Upper lobe of left lung (tissue), 6 donors: ENCODE measurements at regions not wholly inside any gene's neighbourhood (a gene's known extent, or its start where the extent isn't known, plus 50 kb on each side); places are given as distances from the start of the nearest gene placed in this dataset.

Experiments used
- ATAC-seq, 2 donors: fragments of 200-7000 bp; cut with Tn5 transposase; one replicate each; pipeline ENCODE4 v1.9.1; 2022; ENCODE audit warnings: mild to moderate bottlenecking in 2 of 2, moderate library complexity in 2 of 2; ENCODE audit not compliant: low FRiP score in 2 of 2
- DNase-seq, 2 donors: peaks; one replicate each; pipeline ENCODE4 v3.0.0-alpha.2; 2019 to 2020
- H3K27ac ChIP-seq, 4 donors: fragments of 200-600 bp; sonication (generic); one replicate each; pipeline ENCODE4 v1.5.1; 2016 to 2019
- H3K27me3 ChIP-seq, 4 donors: fragments of 200-600 bp; sonication (generic); one replicate each; pipeline ENCODE4 v1.5.1; 2017 to 2019
- H3K36me3 ChIP-seq, 4 donors: fragments of 200-600 bp; sonication (generic); one replicate each; pipeline ENCODE4 v1.5.1; 2016 to 2019
- H3K4me1 ChIP-seq, 4 donors: fragments of 200-600 bp; sonication (generic); one replicate each; pipeline ENCODE4 v1.5.1; 2018 to 2019
- H3K4me3 ChIP-seq, 4 donors: fragments of 200-600 bp; sonication (generic); one replicate each; pipeline ENCODE4 v1.5.1; 2017 to 2019; ENCODE audit warnings: mild to moderate bottlenecking in 2 of 4, moderate library complexity in 1 of 4
- H3K9me3 ChIP-seq, 4 donors: fragments of 200-600 bp; sonication (generic); one replicate each; pipeline ENCODE4 v1.5.1; 2018 to 2019
- CTCF ChIP-seq, 6 experiments: fragments of 450-650 bp in 4 of 6; fragments of 200-600 bp in 2 of 6; sonication (generic) in 2 of 6; IDR thresholded peaks; one replicate each; pipeline ENCODE4 v1.5.1; 2016 to 2019; ENCODE audit warnings: antibody characterized with exemption in 6 of 6
- EP300 ChIP-seq, 4 donors: sonication (generic); formaldehyde crosslinking; IDR thresholded peaks; one replicate each; pipeline ENCODE4 v1.5.1; 2017; ENCODE audit warnings: antibody characterized with exemption in 4 of 4, control low read depth in 2 of 4
- POLR2A ChIP-seq, 4 donors: fragments of 450-650 bp; IDR thresholded peaks; one replicate each; pipeline ENCODE4 v1.5.1; 2016 to 2017; ENCODE audit warnings: antibody characterized with exemption in 4 of 4, mild to moderate bottlenecking in 2 of 4
- POLR2AphosphoS5 ChIP-seq, 2 donors: sonication (generic); formaldehyde crosslinking; IDR thresholded peaks; one replicate each; pipeline ENCODE4 v1.5.1; 2017; ENCODE audit warnings: antibody characterized with exemption in 2 of 2
- WGBS, 2 donors: methylation state at CpG; one replicate each; pipeline ENCODE4 v1.1.5; 2017 to 2018; 5-methylcytosine and 5-hydroxymethylcytosine counted together
- donor health status: DM: no; HTN: no; CAD: no; lungs with moderate emphysema.
- donor health status: DM: no; HTN: yes; CAD: no; lungs with severe emphysema.

- ATAC-seq (peak in 1 of 2 donors; percentile 10), DNase-seq (no peak)
- no peaks in the 10 kb centered on the region for H3K27me3 ChIP-seq
- no peaks in the 10 kb centered on the region for H3K4me1 ChIP-seq
- no peaks in the 10 kb centered on the region for H3K36me3 ChIP-seq
- H3K9me3 ChIP-seq, result peaks cover 3 to 5% (median 4%) of the 10 kb centered on the region in 4 donors
- H3K27ac ChIP-seq, result no peak overlapping the region
- TF ChIP-seq CTCF (IDR thresholded peaks at IDR 0.05) (no peak), POLR2AphosphoS5 (IDR thresholded peaks at IDR 0.05) (no peak), EP300 (IDR thresholded peaks at IDR 0.05) (no peak), POLR2A (IDR thresholded peaks at IDR 0.05) (no peak)
- H3K4me3 ChIP-seq, result no peak overlapping the region
- 79 to 84% methylated on average over 3 of the region's 3 CpGs for WGBS, 2 donors
Observed at GRCh38 chr15:47565949-47566348, 151.4 kb upstream of the SEMA6D start.

DNA sequence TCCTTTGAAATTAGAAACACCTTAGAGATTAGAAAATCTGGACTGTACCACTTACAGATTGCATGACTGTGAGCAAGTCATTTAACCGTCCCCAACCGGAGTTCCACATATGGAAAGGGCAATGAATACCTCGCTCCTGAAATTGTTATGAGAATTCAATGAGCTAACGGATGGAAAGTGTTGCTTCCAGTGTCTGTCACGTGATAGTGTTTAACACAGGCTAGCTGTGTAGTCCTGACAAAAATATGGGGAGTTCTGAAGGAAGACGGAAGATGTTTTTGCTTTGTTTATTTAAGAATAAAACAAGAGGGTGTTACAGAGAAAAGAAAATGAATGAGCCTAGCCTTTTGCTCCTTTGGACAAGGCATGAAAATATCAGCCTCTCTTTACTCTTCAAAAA is 150.7 kb upstream of the SEMA6D start:
- TF ChIP-seq EP300 (IDR thresholded peaks at IDR 0.05), result no peak
- TF ChIP-seq POLR2A (IDR thresholded peaks at IDR 0.05), result no peak
- TF ChIP-seq POLR2AphosphoS5 (IDR thresholded peaks at IDR 0.05), result no peak
- no peak for TF ChIP-seq CTCF (IDR thresholded peaks at IDR 0.05)
- no peaks in the 10 kb centered on the region for H3K4me1 ChIP-seq
- H3K27ac ChIP-seq, result no peak overlapping the region
- DNase-seq, result no peak
- no peaks in the 10 kb centered on the region for H3K9me3 ChIP-seq
- H3K36me3 ChIP-seq, result no peaks in the 10 kb centered on the region
- H3K4me3 ChIP-seq, result no peak overlapping the region
- no peaks in the 10 kb centered on the region for H3K27me3 ChIP-seq
- ATAC-seq, result no peak
- WGBS, 2 donors, result 76 to 82% methylated on average over 6 of the region's 6 CpGs

- Histone ChIP-seq H3K36me3 (no peaks in the 10 kb centered on the region), H3K4me3 (no peak overlapping the region), H3K9me3 (no peaks in the 10 kb centered on the region), H3K4me1 (no peaks in the 10 kb centered on the region), H3K27ac (no peak overlapping the region), H3K27me3 (no peaks in the 10 kb centered on the region)
- ATAC-seq (no peak), DNase-seq (no peak)
- TF ChIP-seq POLR2A (IDR thresholded peaks at IDR 0.05), result no peak
- TF ChIP-seq POLR2AphosphoS5 (IDR thresholded peaks at IDR 0.05), result no peak
- TF ChIP-seq CTCF (IDR thresholded peaks at IDR 0.05), result no peak
- TF ChIP-seq EP300 (IDR thresholded peaks at IDR 0.05), result no peak
- 88 to 89% methylated on average over 2 of the region's 2 CpGs for WGBS, 2 donors
Observed at GRCh38 chr15:47568030-47568429, 149.3 kb upstream of the SEMA6D start.

DNA sequence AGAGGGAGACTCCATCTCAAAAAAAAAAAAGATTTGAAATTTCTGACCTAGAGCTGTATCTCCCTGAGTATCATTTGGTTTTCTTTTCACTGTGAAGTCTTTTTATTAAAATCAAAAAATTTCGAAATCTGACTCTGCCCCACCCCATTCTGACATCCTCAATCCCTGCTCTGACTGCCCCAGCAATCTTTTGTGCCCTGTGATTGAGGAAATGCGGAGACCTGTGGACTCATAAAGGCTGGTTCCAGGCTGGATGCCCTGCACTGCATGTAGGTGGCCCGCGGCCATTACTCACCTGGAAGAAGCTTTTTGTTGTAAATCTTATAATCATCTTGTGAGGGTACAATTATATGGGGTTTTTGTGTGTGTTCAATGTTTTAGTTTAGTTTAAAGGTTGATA is 147.3 kb upstream of the SEMA6D start:
- WGBS, 2 donors, result 84 to 90% methylated on average over 4 of the region's 4 CpGs

More for the DNA sequence above, 147.3 kb upstream of the SEMA6D start:
- Histone ChIP-seq H3K4me3 (no peak overlapping the region), H3K9me3 (no peaks in the 10 kb centered on the region), H3K4me1 (no peaks in the 10 kb centered on the region), H3K27me3 (no peaks in the 10 kb centered on the region), H3K27ac (no peak overlapping the region), H3K36me3 (no peaks in the 10 kb centered on the region)
- ATAC-seq (no peak), DNase-seq (no peak)
- no peak for TF ChIP-seq EP300 (IDR thresholded peaks at IDR 0.05)
- no peak for TF ChIP-seq CTCF (IDR thresholded peaks at IDR 0.05)
- TF ChIP-seq POLR2AphosphoS5 (IDR thresholded peaks at IDR 0.05), result no peak
- no peak for TF ChIP-seq POLR2A (IDR thresholded peaks at IDR 0.05)
